NCI-H1436 (cell line): ENCODE measurements at regions not wholly inside any gene's neighbourhood (a gene's known extent, or its start where the extent isn't known, plus 50 kb on each side); places are given as distances from the start of the nearest gene placed in this dataset.

ENCODE experiments used
- DNase-seq: peaks from one replicate; lab custom pipeline; 2025; lab: John Stamatoyannopoulos, UW

GRCh38 chr5:175107865-175108264, 336.1 kb downstream of the DRD1 start:
- no peak for DNase-seq

GRCh38 chr5:175107028-175107588, 336.9 kb downstream of the DRD1 start:
- DNase-seq = no peak

- no peak for DNase-seq
Observed at GRCh38 chr5:175104677-175105076, 339.3 kb downstream of the DRD1 start.

- DNase-seq = no peak
Observed at GRCh38 chr5:175103746-175104145, 340.2 kb downstream of the DRD1 start.

- no peak for DNase-seq
Observed at GRCh38 chr5:175102717-175103116, 341.3 kb downstream of the DRD1 start.

- no peak for DNase-seq
Observed at GRCh38 chr5:175098301-175098700, 345.7 kb downstream of the DRD1 start.

- DNase-seq = no peak
Observed at GRCh38 chr5:175096469-175097165, 347.4 kb downstream of the DRD1 start.

- DNase-seq = no peak
Observed at GRCh38 chr5:175094461-175094860, 349.5 kb downstream of the DRD1 start.

- DNase-seq = no peak
Observed at GRCh38 chr5:175092691-175093090, 351.3 kb downstream of the DRD1 start.

GRCh38 chr5:175088963-175089362, 355.0 kb downstream of the DRD1 start:
- no peak for DNase-seq

GRCh38 chr5:175082866-175083590, 358.6 kb downstream of the MSX2 start:
- no peak for DNase-seq

- DNase-seq = no peak
Observed at GRCh38 chr5:175082346-175082745, 358.0 kb downstream of the MSX2 start.

- no peak for DNase-seq
Observed at GRCh38 chr5:175079707-175080106, 355.3 kb downstream of the MSX2 start.

GRCh38 chr5:175070283-175070682, 345.9 kb downstream of the MSX2 start:
- no peak for DNase-seq

- no peak for DNase-seq
Observed at GRCh38 chr5:175060257-175060656, 335.9 kb downstream of the MSX2 start.

GRCh38 chr5:175059687-175060211, 335.4 kb downstream of the MSX2 start:
- DNase-seq = peak; percentile 3

- DNase-seq = no peak
Observed at GRCh38 chr5:175056831-175057230, 332.4 kb downstream of the MSX2 start.

- DNase-seq = no peak
Observed at GRCh38 chr5:175054243-175054642, 329.9 kb downstream of the MSX2 start.

- DNase-seq = no peak
Observed at GRCh38 chr5:175052351-175052750, 328.0 kb downstream of the MSX2 start.

- no peak for DNase-seq
Observed at GRCh38 chr5:175047048-175047447, 322.7 kb downstream of the MSX2 start.

- no peak for DNase-seq
Observed at GRCh38 chr5:175045820-175046219, 321.4 kb downstream of the MSX2 start.

GRCh38 chr5:175037820-175038219, 313.4 kb downstream of the MSX2 start:
- no peak for DNase-seq

GRCh38 chr5:175035882-175036533, 311.6 kb downstream of the MSX2 start:
- DNase-seq = no peak
